NCI-H524 (cell line): ENCODE measurements at regions not wholly inside any gene's neighbourhood (a gene's known extent, or its start where the extent isn't known, plus 50 kb on each side); places are given as distances from the start of the nearest gene placed in this dataset.

Source experiments
- DNase-seq, 2 experiments: peaks; one replicate each; lab custom pipeline; 2025; lab: John Stamatoyannopoulos, UW

DNA sequence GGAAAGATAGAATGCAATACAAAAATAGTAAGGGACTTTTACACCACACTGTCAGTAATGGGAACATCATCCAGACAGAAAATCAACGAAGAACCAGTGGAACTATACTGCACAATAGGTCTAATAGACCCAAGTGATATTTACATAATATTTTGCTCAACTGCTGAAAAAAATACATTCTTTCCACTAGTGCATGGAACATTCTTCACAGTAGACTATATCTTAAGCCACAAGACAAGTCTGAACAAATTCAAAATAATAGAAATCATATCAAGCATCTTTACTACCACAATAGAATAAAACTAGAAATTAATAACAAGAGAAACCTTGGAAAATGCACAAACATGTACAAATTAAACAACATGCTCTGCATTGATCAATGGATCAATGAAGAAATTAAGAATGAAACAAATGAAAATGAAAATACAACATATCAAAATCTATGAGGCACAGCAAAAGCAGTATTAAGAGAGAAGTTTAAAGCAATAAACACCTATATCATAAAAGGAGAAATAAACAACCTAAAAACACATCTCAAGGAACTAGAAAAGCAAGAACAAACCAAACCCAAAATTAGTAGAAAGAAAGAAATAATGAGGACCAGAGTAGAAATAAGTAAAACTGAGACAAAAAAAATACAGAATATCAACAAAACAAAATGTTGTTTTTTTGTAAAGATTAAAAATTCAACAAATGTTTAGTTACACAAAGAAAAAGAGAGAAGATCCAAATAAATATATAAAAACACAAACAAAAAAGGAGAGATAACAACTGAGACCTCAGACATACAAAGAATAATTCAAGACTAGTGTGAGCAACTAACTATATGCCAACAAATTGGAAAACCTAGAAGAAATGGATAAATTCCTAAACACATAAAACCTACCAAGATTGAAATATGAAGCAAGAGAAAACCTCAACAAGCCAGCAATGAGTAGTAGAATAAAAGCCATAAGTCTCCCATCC lies 51.5 kb upstream of the ANTXR2 start:
- DNase-seq: no peak
